ENCODE measurements at regions not wholly inside any gene's neighbourhood (a gene's known extent, or its start where the extent isn't known, plus 50 kb on each side); places are given as distances from the start of the nearest gene placed in this dataset.

DNA sequence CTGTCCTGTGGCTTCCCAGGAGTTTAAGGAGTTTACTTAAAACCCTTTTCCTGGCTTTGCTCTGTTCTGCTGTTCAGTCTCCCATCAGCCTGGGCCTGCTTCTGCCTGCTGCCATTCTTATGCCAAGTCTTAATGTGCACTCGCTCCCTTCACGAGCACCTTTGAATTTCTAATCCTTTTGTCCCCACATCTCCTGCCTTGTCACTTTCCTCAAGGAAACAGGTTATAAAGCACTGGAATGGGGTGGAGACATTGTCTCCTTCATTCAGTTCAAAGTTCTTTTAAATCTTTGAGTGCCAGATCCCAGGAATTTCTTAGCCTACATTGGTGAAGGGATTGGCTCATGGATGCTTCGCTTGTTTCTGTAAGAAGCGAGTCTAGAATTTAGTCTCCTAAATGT is 87.2 kb upstream of the LIFR start:
- H3K4me3 ChIP-seq (ENCODE audit: low read depth, low read length): no peak overlapping the region
- no peak for DNase-seq (ENCODE audit: low read depth)
- TF ChIP-seq CTCF (IDR thresholded peaks at IDR 0.05; ENCODE audit: low read depth, low read length, missing control alignments): no peak

GRCh38 chr5:38645508-38645907 is 89.1 kb upstream of the LIFR start:
- TF ChIP-seq CTCF (IDR thresholded peaks at IDR 0.05; ENCODE audit: low read depth, low read length, missing control alignments): no peak
- no peak overlapping the region for H3K4me3 ChIP-seq (ENCODE audit: low read depth, low read length)
- DNase-seq (ENCODE audit: low read depth): no peak

- no peak for DNase-seq (ENCODE audit: low read depth)
- no peak for TF ChIP-seq CTCF (IDR thresholded peaks at IDR 0.05; ENCODE audit: low read depth, low read length, missing control alignments)
- no peak overlapping the region for H3K4me3 ChIP-seq (ENCODE audit: low read depth, low read length)
Measured at GRCh38 chr5:38648703-38649291, 92.4 kb upstream of the LIFR start.

DNA sequence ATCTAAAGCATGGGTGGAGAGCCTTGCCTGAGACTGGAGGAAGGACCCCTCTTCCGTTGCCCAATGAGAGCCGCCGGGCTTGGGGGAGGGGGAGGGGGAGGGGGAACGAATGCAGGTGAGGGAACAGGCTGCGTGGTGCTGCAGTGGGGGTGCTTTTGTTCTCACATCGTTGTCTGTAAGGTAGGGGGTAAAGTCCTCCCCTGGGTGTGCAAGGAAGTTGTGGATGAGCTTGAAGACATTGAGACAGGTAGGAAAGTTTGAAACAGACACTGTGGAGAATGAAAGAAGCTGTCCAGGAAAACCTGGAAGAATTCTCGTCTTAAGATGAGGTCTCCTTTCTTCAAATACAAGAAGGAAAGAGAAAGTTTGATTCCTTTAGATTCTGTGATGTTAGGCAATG is 94.1 kb upstream of the LIFR start:
- no peak overlapping the region for H3K4me3 ChIP-seq (ENCODE audit: low read depth, low read length)
- no peak for TF ChIP-seq CTCF (IDR thresholded peaks at IDR 0.05; ENCODE audit: low read depth, low read length, missing control alignments)
- no peak for DNase-seq (ENCODE audit: low read depth)

GRCh38 chr5:38650946-38651345 is 94.5 kb upstream of the LIFR start:
- H3K4me3 ChIP-seq (ENCODE audit: low read depth, low read length): no peak overlapping the region
- no peak for DNase-seq (ENCODE audit: low read depth)

GRCh38 chr5:38651806-38652205 is 95.4 kb upstream of the LIFR start:
- no peak overlapping the region for H3K4me3 ChIP-seq (ENCODE audit: low read depth, low read length)
- DNase-seq (ENCODE audit: low read depth): no peak
- no peak for TF ChIP-seq CTCF (IDR thresholded peaks at IDR 0.05; ENCODE audit: low read depth, low read length, missing control alignments)

More at GRCh38 chr5:38650946-38651345, 94.5 kb upstream of the LIFR start:
- TF ChIP-seq CTCF (IDR thresholded peaks at IDR 0.05; ENCODE audit: low read depth, low read length, missing control alignments): no peak

- no peak for DNase-seq (ENCODE audit: low read depth)
- TF ChIP-seq CTCF (IDR thresholded peaks at IDR 0.05; ENCODE audit: low read depth, low read length, missing control alignments): no peak
- H3K4me3 ChIP-seq (ENCODE audit: low read depth, low read length): no peak overlapping the region
Measured at GRCh38 chr5:38653389-38653788, 96.9 kb upstream of the LIFR start.

Measured in GM12864 (cell line).